ENCODE measurements at regions not wholly inside any gene's neighbourhood (a gene's known extent, or its start where the extent isn't known, plus 50 kb on each side); places are given as distances from the start of the nearest gene placed in this dataset.

DNA sequence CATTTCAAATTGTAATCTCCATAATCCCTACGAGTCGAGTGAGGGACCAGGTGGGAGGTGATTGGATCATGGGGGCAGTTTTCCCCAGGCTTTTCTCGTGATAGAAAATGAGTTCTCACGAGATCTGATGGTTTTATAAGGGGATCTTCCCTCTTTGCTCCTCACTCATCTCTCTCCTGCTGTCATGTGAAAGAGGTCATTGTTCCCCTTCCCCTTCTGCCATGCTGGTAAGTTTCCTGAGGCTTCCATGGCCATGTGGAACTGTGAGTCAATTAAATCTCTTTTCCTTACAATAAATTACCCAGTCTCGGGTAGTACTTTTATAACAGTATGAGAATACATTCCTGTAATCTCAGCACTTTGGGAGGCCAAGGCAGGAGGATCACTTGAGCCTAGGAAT is 76.7 kb upstream of the MARCHF10 start:
- Histone ChIP-seq H3K4me3 (no peak overlapping the region), H3K27me3 (no peaks in the 10 kb centered on the region), H3K36me3 (no peaks in the 10 kb centered on the region), H3K27ac (no peak overlapping the region), H3K9me3 (no peaks in the 10 kb centered on the region), H3K4me1 (no peaks in the 10 kb centered on the region)
- 87% methylated on average over 5 of the region's 5 CpGs for WGBS
- no peak for DNase-seq (ENCODE audit: low spot score in 2 of 2)
- TF ChIP-seq, protein P1, sequence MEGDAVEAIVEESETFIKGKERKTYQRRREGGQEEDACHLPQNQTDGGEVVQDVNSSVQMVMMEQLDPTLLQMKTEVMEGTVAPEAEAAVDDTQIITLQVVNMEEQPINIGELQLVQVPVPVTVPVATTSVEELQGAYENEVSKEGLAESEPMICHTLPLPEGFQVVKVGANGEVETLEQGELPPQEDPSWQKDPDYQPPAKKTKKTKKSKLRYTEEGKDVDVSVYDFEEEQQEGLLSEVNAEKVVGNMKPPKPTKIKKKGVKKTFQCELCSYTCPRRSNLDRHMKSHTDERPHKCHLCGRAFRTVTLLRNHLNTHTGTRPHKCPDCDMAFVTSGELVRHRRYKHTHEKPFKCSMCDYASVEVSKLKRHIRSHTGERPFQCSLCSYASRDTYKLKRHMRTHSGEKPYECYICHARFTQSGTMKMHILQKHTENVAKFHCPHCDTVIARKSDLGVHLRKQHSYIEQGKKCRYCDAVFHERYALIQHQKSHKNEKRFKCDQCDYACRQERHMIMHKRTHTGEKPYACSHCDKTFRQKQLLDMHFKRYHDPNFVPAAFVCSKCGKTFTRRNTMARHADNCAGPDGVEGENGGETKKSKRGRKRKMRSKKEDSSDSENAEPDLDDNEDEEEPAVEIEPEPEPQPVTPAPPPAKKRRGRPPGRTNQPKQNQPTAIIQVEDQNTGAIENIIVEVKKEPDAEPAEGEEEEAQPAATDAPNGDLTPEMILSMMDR (IDR thresholded peaks at IDR 0.05) = no peak
- TF ChIP-seq EP300 (IDR thresholded peaks at IDR 0.05) (no peak), POLR2AphosphoS5 (IDR thresholded peaks at IDR 0.05) (no peak), POLR2A (IDR thresholded peaks at IDR 0.05) (no peak)

DNA sequence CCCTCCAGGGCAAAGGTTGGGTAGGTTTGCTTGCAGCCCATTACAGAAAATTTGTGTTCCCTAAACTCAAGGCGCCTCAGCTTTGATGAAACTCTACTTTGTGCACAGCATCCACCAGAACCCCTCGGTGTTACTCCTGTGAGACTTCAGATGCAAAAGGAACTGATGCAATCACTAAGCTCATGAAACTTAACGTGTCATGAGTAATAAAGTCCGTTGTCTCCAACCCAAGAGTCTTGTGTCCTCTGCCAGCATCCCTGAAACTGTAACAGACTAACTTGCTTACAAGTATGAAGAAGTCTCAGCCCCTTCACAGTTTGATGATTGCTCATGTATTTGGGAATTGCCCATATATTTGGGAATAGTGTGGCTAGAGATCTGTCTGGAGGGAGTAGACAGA is 74.8 kb upstream of the MARCHF10 start:
- Histone ChIP-seq H3K27ac (no peak overlapping the region), H3K27me3 (no peaks in the 10 kb centered on the region), H3K4me1 (no peaks in the 10 kb centered on the region), H3K4me3 (no peak overlapping the region), H3K9me3 (no peaks in the 10 kb centered on the region), H3K36me3 (no peaks in the 10 kb centered on the region)
- no peak for TF ChIP-seq POLR2A (IDR thresholded peaks at IDR 0.05)
- TF ChIP-seq, protein P1 (IDR thresholded peaks at IDR 0.05) = no peak
- no peak for TF ChIP-seq POLR2AphosphoS5 (IDR thresholded peaks at IDR 0.05)
- no peak for DNase-seq (ENCODE audit: low spot score in 2 of 2)
- WGBS = 49% methylated on average over 4 of the region's 4 CpGs

DNA sequence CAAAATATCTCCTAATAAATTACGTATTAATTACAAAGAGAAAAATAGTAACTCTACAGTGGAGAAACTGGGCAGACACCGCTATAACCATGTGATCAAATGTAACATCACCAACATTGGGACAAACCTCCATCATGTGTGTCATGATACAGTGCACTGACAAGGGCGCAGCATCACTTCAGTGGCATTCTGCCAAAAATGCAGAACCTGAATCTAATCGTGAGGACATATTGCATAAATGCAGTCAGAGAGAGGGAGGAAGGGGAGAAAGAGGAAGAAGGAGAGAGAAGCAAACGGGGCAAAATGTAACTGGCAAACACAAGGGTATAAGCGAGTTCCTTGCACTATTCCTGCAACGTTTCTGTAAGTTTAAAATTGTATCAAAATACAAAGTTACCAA is 74.2 kb upstream of the MARCHF10 start:
- H3K36me3 ChIP-seq = no peaks in the 10 kb centered on the region
- TF ChIP-seq EP300 (IDR thresholded peaks at IDR 0.05) (no peak), POLR2A (IDR thresholded peaks at IDR 0.05) (no peak), POLR2AphosphoS5 (IDR thresholded peaks at IDR 0.05) (no peak)
- TF ChIP-seq, protein P1 (IDR thresholded peaks at IDR 0.05) = no peak
- H3K27me3 ChIP-seq = no peaks in the 10 kb centered on the region
- H3K4me1 ChIP-seq = no peaks in the 10 kb centered on the region
- H3K27ac ChIP-seq = no peak overlapping the region
- whole genome bisulfite sequencing = 70% methylated on average over 7 of the region's 7 CpGs
- no peaks in the 10 kb centered on the region for H3K9me3 ChIP-seq
- no peak overlapping the region for H3K4me3 ChIP-seq
- no peak for DNase-seq (ENCODE audit: low spot score in 2 of 2)

DNA sequence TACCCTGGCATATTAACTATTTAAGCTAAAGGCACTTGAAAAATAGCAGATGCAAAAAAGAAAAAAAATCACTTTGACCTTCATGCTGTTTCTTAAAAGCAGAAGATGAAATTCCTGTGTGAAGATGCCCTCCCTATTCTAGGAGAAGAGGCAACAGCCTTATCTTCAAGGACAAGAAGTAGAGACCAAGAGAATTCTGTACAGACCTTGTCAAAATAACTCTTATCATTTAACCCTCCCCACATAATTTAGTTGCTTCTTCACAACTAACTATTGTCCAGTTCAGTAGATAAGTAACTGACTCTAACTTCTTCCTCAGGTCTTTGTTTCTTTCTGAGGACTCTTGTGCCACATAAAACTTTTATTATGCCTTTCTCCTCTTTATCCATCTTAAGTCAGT is 72.0 kb upstream of the MARCHF10 start:
- H3K4me3 ChIP-seq = no peak overlapping the region
- H3K36me3 ChIP-seq = no peaks in the 10 kb centered on the region
- H3K9me3 ChIP-seq = no peaks in the 10 kb centered on the region
- no peaks in the 10 kb centered on the region for H3K27me3 ChIP-seq
- DNase-seq (ENCODE audit: low spot score in 2 of 2) = no peak
- TF ChIP-seq POLR2AphosphoS5 (IDR thresholded peaks at IDR 0.05) (no peak), EP300 (IDR thresholded peaks at IDR 0.05) (no peak), POLR2A (IDR thresholded peaks at IDR 0.05) (no peak)
- TF ChIP-seq, protein P1 (IDR thresholded peaks at IDR 0.05) = no peak
- no peak overlapping the region for H3K27ac ChIP-seq
- peaks cover 9% of the 10 kb centered on the region for H3K4me1 ChIP-seq

DNA sequence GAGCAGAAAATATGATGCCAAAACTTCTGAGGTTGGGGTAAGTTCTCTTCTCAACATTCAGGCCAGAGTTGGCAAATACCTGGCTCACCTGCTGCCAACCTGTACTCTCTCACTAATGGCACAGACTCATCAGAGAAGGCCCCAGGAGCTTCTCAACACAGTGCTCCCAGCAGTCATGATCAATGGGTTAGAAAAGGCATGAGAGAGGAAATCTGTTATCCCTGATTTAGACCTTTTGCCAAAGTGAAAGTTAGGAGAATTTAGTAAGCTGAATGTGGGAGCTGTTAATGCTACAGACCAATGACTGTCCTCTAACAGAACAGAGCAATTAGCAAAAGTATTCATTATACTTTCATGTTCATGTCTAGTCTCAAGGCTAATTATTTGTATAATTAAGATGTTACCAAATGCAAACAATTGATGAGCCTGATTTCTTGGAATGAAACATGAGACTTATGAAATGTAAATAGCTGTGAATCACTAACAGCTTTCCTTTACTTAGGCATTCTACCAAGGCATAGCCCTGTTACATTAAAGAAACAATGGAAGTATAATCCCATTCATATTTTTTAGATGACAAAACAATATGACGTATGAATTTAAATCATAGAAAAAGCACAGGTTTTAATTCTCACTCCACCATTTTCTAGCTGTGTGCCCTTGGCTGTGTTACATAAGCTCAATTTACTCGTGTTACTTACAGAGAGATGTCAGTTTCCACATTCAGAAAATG is 68.7 kb upstream of the MARCHF10 start:
- TF ChIP-seq EP300 (IDR thresholded peaks at IDR 0.05) = no peak
- TF ChIP-seq POLR2AphosphoS5 (IDR thresholded peaks at IDR 0.05) = no peak
- no peak for TF ChIP-seq POLR2A (IDR thresholded peaks at IDR 0.05)
- TF ChIP-seq, protein P1 (IDR thresholded peaks at IDR 0.05) = no peak
- Histone ChIP-seq H3K36me3 (no peaks in the 10 kb centered on the region), H3K27me3 (no peaks in the 10 kb centered on the region), H3K9me3 (no peaks in the 10 kb centered on the region), H3K4me3 (no peak overlapping the region), H3K27ac (no peak overlapping the region), H3K4me1 (peaks cover 9% of the 10 kb centered on the region)
- WGBS = 80% methylated on average over 2 of the region's 2 CpGs
- no peak for DNase-seq (ENCODE audit: low spot score in 2 of 2)

All from suprapubic skin (tissue), 4 donors.